ENCODE measurements at regions not wholly inside any gene's neighbourhood (a gene's known extent, or its start where the extent isn't known, plus 50 kb on each side); places are given as distances from the start of the nearest gene placed in this dataset.

GRCh38 chr12:75795125-75795524 lies 236.5 kb downstream of the PHLDA1 start:
- TF ChIP-seq SMC3 (IDR thresholded peaks at IDR 0.05; ENCODE audit: low read depth, low read length) (no peak), CTCF (conservative IDR thresholded peaks at IDR 0.05; ENCODE audit: low read depth, low read length) (no peak), CEBPB (IDR thresholded peaks at IDR 0.05; ENCODE audit: low read depth, low read length) (no peak), POLR2A (IDR thresholded peaks at IDR 0.05; ENCODE audit: low read depth, low read length) (no peak), RAD21 (IDR thresholded peaks at IDR 0.05; ENCODE audit: low read length) (no peak), MAFK (IDR thresholded peaks at IDR 0.05; ENCODE audit: low read depth, low read length) (no peak), RFX5 (IDR thresholded peaks at IDR 0.05; ENCODE audit: low read depth, low read length) (no peak), RCOR1 (IDR thresholded peaks at IDR 0.05; ENCODE audit: insufficient replicate concordance, low read length) (no peak)
